RPMI7951 (cell line): ENCODE measurements at regions not wholly inside any gene's neighbourhood (a gene's known extent, or its start where the extent isn't known, plus 50 kb on each side); places are given as distances from the start of the nearest gene placed in this dataset.
"Not testable (repeated sequence)": the region's sequence is repeated elsewhere in the genome, so short reads cannot be mapped to it uniquely, and the experiment has no call there.

Experiments used
- DNase-seq: peaks from one replicate; pipeline ENCODE4 v3.0.0-alpha.2; 2012; ENCODE audit warnings: low read depth

GRCh38 chr10:42883993-42884983, 101.7 kb downstream of the BMS1 start:
- no peak for DNase-seq

DNA sequence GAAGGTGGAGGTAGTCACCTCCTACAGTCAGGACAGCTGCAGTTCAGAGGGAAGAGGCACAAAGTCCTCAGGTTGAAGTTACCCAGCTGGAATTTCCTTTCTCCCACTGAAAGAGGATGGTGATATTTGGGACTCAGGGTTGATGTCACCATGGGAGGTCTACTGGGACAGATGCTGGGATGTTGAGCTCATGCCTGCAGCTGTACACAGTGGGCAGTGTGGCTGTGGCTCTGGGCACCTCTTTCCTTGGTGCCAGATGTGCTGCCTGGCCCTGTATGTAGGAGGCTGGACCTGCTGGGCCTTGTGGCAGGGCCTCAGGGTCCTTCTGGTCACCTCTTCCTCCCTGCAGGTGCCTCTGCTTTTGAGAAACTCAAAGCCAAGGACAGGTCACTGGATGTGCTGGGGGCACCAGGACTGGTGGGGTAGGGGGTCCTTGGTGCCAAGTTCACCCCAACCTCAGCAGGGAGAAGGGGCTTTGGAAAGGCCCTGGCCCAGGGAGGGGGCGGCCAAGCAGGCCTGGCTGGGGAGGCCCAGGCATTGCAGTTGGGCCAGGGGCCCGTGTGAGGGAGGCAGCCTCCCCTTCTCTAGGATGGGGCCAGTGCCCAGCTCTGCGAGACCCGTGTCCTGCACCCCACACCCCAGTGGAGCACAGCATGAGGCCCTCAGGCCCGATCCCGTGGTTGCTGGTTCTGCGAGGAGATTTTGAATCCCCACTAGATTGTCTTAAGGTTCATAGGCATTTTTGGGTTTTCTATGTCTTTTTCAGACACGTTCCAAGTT, 103.1 kb downstream of the BMS1 start:
- no peak for DNase-seq

GRCh38 chr10:42887734-42888503, 105.3 kb downstream of the BMS1 start:
- DNase-seq: no peak

DNA sequence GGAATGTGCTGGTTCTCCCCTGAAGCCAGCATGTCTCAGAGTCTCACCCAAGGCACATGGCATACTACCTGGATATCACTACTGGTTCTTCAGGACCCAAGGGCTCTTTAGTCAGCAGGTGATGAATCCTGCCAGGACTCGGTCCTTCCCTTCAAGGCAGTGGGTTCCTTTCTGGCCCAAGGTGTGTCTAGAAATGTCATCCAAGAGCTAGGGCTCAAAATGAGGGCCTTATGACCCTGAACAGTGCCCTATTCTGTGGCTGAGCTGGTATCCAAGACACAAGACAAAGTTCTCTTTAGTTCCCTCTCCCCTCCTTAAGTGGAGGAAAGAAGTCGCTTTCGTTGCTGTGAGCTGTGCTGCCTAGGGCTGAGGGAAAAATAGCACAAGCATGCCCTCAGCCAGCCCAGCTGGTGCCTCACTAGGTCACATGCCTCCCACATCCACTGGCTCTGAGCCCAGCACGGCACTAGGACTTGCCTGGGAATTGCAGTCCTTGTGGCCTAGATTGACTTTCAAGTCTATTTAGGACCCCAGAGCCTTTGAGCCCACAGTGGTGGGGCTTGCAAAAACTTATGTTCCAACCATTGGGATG, 106.0 kb downstream of the BMS1 start:
- no peak for DNase-seq

GRCh38 chr10:42896735-42897134, 114.1 kb downstream of the BMS1 start:
- no peak for DNase-seq

DNA sequence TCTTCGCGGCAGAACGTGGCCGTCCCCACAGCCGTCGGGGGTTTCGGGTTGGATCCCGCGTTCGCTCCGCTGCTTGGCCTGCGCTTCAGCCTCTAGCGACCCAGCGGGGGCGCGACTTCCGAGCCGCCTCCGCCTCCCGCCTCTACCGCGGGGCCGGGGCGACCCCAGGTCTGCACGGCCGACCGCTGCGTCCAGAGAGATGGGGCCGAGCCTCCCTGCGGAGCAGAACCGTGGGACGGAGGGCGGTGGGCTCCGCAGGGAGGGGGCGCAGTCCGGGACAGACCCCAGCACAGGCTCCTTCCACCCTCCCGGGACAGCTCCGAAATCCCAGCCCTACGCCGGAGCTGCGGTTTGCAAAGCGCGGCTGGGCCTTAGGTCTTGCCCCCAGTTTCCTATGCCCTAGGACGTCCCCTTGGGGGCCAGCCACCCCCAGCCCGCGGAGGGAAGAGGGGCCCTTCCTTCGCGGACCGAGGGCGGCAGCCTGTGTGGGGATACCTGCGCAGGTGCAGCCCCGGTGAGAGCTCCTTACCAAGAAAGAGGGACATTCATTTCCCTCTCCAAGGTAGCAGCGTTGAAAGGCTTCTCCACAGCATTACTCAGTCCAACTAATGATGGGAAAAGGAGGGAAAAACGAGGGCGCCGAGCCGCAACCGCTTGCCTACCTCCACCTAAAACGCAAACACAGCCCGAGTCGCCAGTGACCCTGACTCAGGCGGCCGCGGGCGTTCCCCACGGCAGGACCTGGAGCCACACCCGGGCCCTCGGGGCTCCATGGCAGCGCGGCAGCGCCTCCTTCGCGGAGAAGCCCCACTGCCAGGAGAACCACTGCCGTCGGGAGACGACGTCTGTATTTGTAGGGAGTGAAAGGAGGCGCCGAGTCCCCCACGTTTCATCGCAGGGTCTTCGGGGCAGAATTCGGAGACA, 115.7 kb downstream of the BMS1 start:
- no peak for DNase-seq

DNA sequence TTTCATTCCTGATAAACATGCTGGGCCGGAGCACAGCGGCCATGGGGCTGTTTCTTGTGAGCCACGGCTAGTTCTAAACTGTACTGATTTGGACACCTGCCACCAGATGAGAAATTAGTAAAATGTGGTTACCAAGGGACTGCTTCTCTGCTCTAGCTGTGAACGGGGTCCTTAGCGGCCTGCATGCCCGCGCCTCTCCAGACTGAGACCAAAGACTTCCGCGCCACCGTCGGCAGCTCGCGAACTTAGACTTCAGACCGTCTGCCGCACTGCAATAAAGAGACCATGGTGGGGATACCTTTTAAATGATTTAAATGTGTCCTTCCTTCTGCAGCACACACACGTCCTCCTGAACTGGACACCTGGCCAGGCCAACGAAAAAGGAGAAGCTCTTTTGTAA, 116.4 kb downstream of the BMS1 start:
- DNase-seq: no peak

- DNase-seq: not testable (repeated sequence)
Observed at GRCh38 chr10:42900346-42900745, 117.8 kb downstream of the BMS1 start.

DNA sequence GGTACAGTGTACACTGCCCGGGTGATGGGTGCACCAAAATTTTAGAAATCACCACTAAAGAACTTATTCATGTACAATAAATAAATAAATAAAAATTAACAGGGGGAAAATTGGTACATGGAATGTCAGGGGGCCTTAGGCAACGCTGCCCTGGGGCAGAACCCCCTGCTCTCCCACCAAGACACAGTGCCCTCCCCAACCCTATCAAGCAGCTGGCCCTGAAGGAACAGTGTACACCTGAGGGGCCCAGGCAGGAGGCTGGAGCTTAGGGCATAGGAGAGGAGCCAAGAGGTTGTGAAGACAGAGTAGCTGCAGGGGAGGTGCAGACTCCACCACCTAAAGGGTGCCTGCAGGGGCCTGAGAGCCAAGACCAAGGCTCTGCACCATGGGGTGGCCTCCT, 128.8 kb downstream of the BMS1 start:
- no peak for DNase-seq

DNA sequence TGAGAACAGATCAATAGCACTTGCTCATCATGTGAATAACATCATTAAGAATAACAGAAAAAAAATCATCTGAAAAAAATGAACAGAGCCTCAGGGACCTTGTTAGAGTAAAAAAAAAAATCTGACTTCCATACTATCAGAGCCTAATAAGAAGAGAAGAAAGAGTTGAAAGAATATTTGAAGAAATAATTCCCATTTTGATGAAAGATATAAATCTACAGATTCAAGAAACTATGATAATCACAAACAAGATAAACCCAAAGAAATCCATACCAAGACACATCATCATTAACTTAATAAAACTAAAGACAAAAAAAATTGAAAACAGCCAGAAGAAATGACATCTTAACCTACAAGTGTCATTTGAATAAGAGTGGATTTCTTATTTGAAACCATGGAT, 134.4 kb downstream of the BMS1 start:
- no peak for DNase-seq

- DNase-seq: no peak
Observed at GRCh38 chr10:42917821-42918220, 135.2 kb downstream of the BMS1 start.

- no peak for DNase-seq
Observed at GRCh38 chr10:42921951-42922350, 139.4 kb downstream of the BMS1 start.

DNA sequence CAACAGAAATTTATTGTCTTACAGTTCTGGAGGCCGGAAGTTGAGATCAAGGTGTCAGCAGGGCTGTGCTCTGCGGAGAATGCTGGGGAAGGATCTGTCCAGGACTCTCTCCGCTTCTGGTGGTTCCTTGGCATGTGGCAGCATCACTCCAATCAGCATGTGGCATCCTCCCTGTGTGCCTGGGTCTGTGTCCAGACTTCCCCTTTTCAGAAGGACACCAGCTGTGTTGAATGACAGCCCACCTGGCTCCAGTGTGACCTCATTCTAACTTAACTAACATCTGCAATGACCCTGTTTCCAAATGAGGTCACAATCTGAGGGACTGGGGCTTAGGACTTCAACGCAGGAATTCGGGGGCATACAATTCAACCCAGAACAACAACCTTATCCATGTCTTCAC, 141.9 kb downstream of the BMS1 start:
- no peak for DNase-seq

- DNase-seq: no peak
Observed at GRCh38 chr10:42926843-42927242, 144.2 kb downstream of the BMS1 start.

DNA sequence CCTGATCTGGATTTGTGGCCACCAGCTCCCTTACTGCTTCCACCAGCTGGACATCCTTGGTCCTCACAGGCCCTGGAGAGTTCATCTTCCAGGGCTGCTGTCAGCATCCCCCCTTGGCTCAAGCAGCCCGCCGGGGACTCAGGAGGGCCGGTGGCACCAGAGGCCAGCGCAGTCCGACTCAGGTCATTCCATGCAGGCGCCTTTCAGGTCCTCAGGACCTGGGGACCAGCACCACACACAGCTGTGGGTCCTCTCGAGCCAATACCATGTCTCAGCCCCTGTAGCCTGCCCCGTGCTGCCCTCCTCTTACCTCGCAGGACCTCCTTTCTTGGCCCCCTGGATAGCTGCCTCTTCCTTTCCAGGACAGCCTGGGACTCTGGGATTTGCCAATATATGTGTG, 145.5 kb downstream of the BMS1 start:
- DNase-seq: no peak

GRCh38 chr10:42929236-42929635, 146.6 kb downstream of the BMS1 start:
- no peak for DNase-seq

GRCh38 chr10:42929993-42930392, 146.9 kb upstream of the RET start:
- no peak for DNase-seq

GRCh38 chr10:42930516-42931192, 146.2 kb upstream of the RET start:
- no peak for DNase-seq

GRCh38 chr10:42932116-42932515, 144.8 kb upstream of the RET start:
- DNase-seq: no peak
